Gastrocnemius medialis (tissue), 4 donors: ENCODE measurements at regions not wholly inside any gene's neighbourhood (a gene's known extent, or its start where the extent isn't known, plus 50 kb on each side); places are given as distances from the start of the nearest gene placed in this dataset.

Experiments
- POLR2A ChIP-seq, 2 donors: fragments of 450-650 bp; IDR thresholded peaks; one replicate each; pipeline ENCODE4 v1.6.1; 2017; ENCODE audit warnings: antibody characterized with exemption in 2 of 2, mild to moderate bottlenecking in 2 of 2, moderate library complexity in 2 of 2
- TF ChIP-seq, protein P1 (sequence below), 5 experiments: fragments of 450-650 bp in 3 of 5; fragments of 200-600 bp in 2 of 5; sonication (generic) in 2 of 5; IDR thresholded peaks in 4 of 5; conservative IDR thresholded peaks in 1 of 5; 1 replicate in 4 of 5; 2 replicates in 1 of 5; pipeline ENCODE4 v1.5.1; 2016 to 2019; ENCODE audit warnings: antibody characterized with exemption in 5 of 5, mild to moderate bottlenecking in 3 of 5, moderate library complexity in 3 of 5

GRCh38 chr9:106637486-106637885 is 225.5 kb upstream of the ZNF462 start:
- TF ChIP-seq, protein P1, sequence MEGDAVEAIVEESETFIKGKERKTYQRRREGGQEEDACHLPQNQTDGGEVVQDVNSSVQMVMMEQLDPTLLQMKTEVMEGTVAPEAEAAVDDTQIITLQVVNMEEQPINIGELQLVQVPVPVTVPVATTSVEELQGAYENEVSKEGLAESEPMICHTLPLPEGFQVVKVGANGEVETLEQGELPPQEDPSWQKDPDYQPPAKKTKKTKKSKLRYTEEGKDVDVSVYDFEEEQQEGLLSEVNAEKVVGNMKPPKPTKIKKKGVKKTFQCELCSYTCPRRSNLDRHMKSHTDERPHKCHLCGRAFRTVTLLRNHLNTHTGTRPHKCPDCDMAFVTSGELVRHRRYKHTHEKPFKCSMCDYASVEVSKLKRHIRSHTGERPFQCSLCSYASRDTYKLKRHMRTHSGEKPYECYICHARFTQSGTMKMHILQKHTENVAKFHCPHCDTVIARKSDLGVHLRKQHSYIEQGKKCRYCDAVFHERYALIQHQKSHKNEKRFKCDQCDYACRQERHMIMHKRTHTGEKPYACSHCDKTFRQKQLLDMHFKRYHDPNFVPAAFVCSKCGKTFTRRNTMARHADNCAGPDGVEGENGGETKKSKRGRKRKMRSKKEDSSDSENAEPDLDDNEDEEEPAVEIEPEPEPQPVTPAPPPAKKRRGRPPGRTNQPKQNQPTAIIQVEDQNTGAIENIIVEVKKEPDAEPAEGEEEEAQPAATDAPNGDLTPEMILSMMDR (IDR thresholded peaks at IDR 0.05 in 4 of 5, conservative IDR thresholded peaks at IDR 0.05 in 1 of 5) = no peak
- no peak for TF ChIP-seq POLR2A (IDR thresholded peaks at IDR 0.05)
